Smooth muscle cell (in vitro differentiated cells): ENCODE measurements at regions not wholly inside any gene's neighbourhood (a gene's known extent, or its start where the extent isn't known, plus 50 kb on each side); places are given as distances from the start of the nearest gene placed in this dataset.

Source experiments
- DNase-seq: peaks from one replicate; lab custom pipeline; 2025; ENCODE audit not compliant: unreplicated experiment; lab: John Stamatoyannopoulos, UW
- H2AFZ ChIP-seq: fragments of 200-600 bp; sonication (generic); 2 replicates; pipeline ENCODE4 v1.6.0; 2016; ENCODE audit warnings: antibody characterized with exemption, low read depth, mild to moderate bottlenecking
- H3F3A ChIP-seq: fragments of 200-600 bp; sonication (generic); 2 replicates; pipeline ENCODE4 v1.6.0; 2017; ENCODE audit warnings: antibody characterized with exemption, low read depth
- H3K27ac ChIP-seq: fragments of 200-600 bp; sonication (generic); 2 replicates; pipeline ENCODE4 v1.5.1; 2016; ENCODE audit warnings: low read depth, mild to moderate bottlenecking
- H3K27me3 ChIP-seq: fragments of 200-600 bp; sonication (generic); 2 replicates; pipeline ENCODE4 v1.6.1; 2016; ENCODE audit warnings: low read depth, mild to moderate bottlenecking
- H3K36me3 ChIP-seq: fragments of 200-600 bp; sonication (generic); 2 replicates; pipeline ENCODE4 v1.5.1; 2016; ENCODE audit warnings: low read depth
- H3K4me1 ChIP-seq: fragments of 200-600 bp; sonication (generic); 2 replicates; pipeline ENCODE4 v1.5.1; 2016; ENCODE audit warnings: low read depth
- H3K4me2 ChIP-seq: fragments of 200-600 bp; sonication (generic); 2 replicates; pipeline ENCODE4 v1.6.0; 2016; ENCODE audit warnings: mild to moderate bottlenecking
- H3K4me3 ChIP-seq: fragments of 200-600 bp; sonication (generic); 2 replicates; pipeline ENCODE4 v1.5.1; 2016; ENCODE audit warnings: mild to moderate bottlenecking
- H3K79me2 ChIP-seq: fragments of 200-600 bp; sonication (generic); 2 replicates; pipeline ENCODE4 v1.6.0; 2016; ENCODE audit warnings: low read depth, mild to moderate bottlenecking
- H3K9ac ChIP-seq: fragments of 200-600 bp; sonication (generic); 2 replicates; pipeline ENCODE4 v1.6.0; 2016; ENCODE audit warnings: low read depth
- H3K9me3 ChIP-seq: fragments of 200-600 bp; sonication (generic); replicated peaks from 2 replicates; pipeline ENCODE4 v1.5.1; 2016; ENCODE audit warnings: low read depth
- H4K20me1 ChIP-seq: fragments of 200-600 bp; sonication (generic); 2 replicates; pipeline ENCODE4 v1.6.0; 2016; ENCODE audit warnings: low read depth
- WGBS: methylation state at CpG from one replicate; pipeline ENCODE4 v1.1.7; 2016; ENCODE audit warnings: low lambda C conversion rate; 5-methylcytosine and 5-hydroxymethylcytosine counted together
- TF ChIP-seq, protein P1 (sequence below): fragments of 200-600 bp; sonication (generic); IDR thresholded peaks from 2 replicates; pipeline ENCODE4 v1.5.1; 2017; ENCODE audit warnings: borderline replicate concordance, mild to moderate bottlenecking, antibody characterized with exemption; ENCODE audit not compliant: insufficient read depth, poor library complexity, severe bottlenecking

DNA sequence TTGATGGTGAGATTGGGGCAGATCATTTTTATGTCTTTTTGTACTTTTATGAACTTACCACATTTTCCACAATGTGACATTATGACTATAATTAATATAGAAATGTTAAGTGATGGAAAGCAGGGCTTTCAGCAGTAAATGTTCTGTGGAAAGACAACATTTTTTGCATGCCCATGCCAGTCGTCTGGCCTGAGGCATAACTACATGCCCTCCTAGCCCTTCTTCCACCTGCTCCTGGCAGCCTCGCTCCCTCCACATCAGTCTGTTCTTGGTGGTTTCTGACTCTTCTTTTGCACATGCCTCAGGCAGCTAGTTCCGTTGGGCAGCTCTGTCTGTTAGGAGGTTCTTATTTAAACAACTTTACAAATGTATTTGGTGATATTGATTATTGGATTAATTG, 182.0 kb upstream of the TWIST2 start:
- Histone ChIP-seq H3K27me3 (peaks cover 6% of the 10 kb centered on the region), H3K9ac (no peak overlapping the region), H2AFZ (no peak overlapping the region), H3K4me1 (no peaks in the 10 kb centered on the region), H4K20me1 (no peaks in the 10 kb centered on the region), H3K36me3 (no peaks in the 10 kb centered on the region), H3F3A (no peaks in the 10 kb centered on the region), H3K4me3 (no peak overlapping the region), H3K27ac (no peak overlapping the region), H3K4me2 (no peak overlapping the region), H3K79me2 (no peaks in the 10 kb centered on the region), H3K9me3 (no peaks in the 10 kb centered on the region)
- DNase-seq, result no peak
- TF ChIP-seq, protein P1, sequence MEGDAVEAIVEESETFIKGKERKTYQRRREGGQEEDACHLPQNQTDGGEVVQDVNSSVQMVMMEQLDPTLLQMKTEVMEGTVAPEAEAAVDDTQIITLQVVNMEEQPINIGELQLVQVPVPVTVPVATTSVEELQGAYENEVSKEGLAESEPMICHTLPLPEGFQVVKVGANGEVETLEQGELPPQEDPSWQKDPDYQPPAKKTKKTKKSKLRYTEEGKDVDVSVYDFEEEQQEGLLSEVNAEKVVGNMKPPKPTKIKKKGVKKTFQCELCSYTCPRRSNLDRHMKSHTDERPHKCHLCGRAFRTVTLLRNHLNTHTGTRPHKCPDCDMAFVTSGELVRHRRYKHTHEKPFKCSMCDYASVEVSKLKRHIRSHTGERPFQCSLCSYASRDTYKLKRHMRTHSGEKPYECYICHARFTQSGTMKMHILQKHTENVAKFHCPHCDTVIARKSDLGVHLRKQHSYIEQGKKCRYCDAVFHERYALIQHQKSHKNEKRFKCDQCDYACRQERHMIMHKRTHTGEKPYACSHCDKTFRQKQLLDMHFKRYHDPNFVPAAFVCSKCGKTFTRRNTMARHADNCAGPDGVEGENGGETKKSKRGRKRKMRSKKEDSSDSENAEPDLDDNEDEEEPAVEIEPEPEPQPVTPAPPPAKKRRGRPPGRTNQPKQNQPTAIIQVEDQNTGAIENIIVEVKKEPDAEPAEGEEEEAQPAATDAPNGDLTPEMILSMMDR, result no peak
- WGBS, result 80% methylated on average over 3 of the region's 3 CpGs

DNA sequence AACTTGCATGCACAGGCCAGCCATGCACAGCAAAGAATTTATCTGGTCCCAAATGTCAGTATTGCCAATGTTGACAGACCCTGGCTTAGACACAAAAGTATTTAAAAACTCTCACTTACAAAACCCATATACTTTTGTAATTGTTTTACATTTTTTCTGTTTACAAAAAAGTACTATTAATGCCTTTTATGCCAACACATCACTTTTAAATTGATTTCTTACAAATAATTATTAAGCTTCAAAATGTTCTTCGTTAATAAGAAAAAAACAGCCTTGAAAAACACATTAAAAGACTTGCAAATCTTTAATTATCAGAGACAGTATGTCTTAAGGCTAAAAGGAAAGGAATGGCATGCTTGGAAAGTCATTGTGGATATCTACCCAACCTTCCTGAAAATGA, 181.3 kb upstream of the TWIST2 start:
- H3K4me1 ChIP-seq, result no peaks in the 10 kb centered on the region
- 57% methylated on average over 1 of the region's 1 CpG for WGBS
- no peaks in the 10 kb centered on the region for H3K36me3 ChIP-seq
- H2AFZ ChIP-seq, result no peak overlapping the region
- H3K4me2 ChIP-seq, result no peak overlapping the region
- no peaks in the 10 kb centered on the region for H3K9me3 ChIP-seq
- H3K4me3 ChIP-seq, result no peak overlapping the region
- H3K9ac ChIP-seq, result no peak overlapping the region
- no peaks in the 10 kb centered on the region for H3F3A ChIP-seq
- H3K27me3 ChIP-seq, result peaks cover 11% of the 10 kb centered on the region
- no peak for DNase-seq
- TF ChIP-seq, protein P1, result no peak
- no peak overlapping the region for H3K27ac ChIP-seq
- no peaks in the 10 kb centered on the region for H3K79me2 ChIP-seq
- H4K20me1 ChIP-seq, result no peaks in the 10 kb centered on the region

DNA sequence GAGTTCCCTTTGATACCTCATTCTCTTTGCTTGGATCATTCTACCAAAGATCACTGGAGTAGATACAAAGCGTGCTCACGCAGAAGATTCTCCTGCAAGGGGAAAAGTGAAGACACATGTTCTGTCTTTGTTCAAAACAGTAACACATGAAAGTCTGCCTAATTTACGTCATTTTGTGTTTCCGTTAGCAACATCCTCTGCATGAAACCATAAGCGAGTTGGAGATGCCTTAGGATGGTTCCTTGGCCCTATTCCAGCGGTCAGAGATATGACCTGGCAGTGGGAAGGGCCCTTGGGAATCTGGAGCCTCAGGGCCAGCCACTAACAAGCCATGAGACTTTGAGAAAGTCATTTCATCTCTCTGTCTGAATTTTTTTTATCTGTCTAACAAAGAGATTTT, 180.9 kb upstream of the TWIST2 start:
- H3K9me3 ChIP-seq, result no peaks in the 10 kb centered on the region
- no peak overlapping the region for H3K4me2 ChIP-seq
- H3K36me3 ChIP-seq, result no peaks in the 10 kb centered on the region
- 81% methylated on average over 6 of the region's 6 CpGs for WGBS
- no peak overlapping the region for H3K27ac ChIP-seq
- TF ChIP-seq, protein P1, result no peak
- no peaks in the 10 kb centered on the region for H4K20me1 ChIP-seq
- no peak overlapping the region for H2AFZ ChIP-seq
- H3K4me3 ChIP-seq, result no peak overlapping the region
- H3K79me2 ChIP-seq, result no peaks in the 10 kb centered on the region
- no peaks in the 10 kb centered on the region for H3K4me1 ChIP-seq
- H3K27me3 ChIP-seq, result peaks cover 11% of the 10 kb centered on the region
- no peak for DNase-seq
- no peak overlapping the region for H3K9ac ChIP-seq
- no peaks in the 10 kb centered on the region for H3F3A ChIP-seq

DNA sequence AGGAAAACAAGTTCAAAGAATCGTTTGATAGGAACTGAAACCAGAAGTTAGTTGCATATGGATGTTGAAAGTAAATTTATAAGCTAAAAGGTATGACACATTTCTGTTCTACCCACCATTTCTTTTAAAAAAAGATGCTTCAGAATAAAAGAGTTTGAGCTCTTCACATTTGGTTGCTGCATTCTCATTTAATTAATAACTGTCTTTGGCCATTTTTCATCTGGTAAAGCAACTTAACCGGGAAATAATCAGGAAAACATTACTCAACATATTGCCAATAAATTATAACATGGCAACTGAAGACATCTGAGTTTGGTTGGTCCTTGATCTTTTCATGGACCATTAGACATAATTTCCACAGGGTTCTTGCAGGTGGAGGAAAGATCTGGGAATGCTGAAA, 180.2 kb upstream of the TWIST2 start:
- H3K4me2 ChIP-seq, result no peak overlapping the region
- no peak overlapping the region for H3K9ac ChIP-seq

More for the DNA sequence above, 180.2 kb upstream of the TWIST2 start:
- Histone ChIP-seq H3K4me3 (no peak overlapping the region), H3K79me2 (no peaks in the 10 kb centered on the region), H3K9me3 (no peaks in the 10 kb centered on the region), H3F3A (no peaks in the 10 kb centered on the region), H2AFZ (no peak overlapping the region), H3K36me3 (no peaks in the 10 kb centered on the region), H3K27ac (no peak overlapping the region), H3K27me3 (peaks cover 11% of the 10 kb centered on the region), H3K4me1 (no peaks in the 10 kb centered on the region), H4K20me1 (no peaks in the 10 kb centered on the region)
- WGBS, result 81% methylated on average over 2 of the region's 2 CpGs
- no peak for DNase-seq
- TF ChIP-seq, protein P1, result no peak
